ENCODE measurements at regions not wholly inside any gene's neighbourhood (a gene's known extent, or its start where the extent isn't known, plus 50 kb on each side); places are given as distances from the start of the nearest gene placed in this dataset.

DNA sequence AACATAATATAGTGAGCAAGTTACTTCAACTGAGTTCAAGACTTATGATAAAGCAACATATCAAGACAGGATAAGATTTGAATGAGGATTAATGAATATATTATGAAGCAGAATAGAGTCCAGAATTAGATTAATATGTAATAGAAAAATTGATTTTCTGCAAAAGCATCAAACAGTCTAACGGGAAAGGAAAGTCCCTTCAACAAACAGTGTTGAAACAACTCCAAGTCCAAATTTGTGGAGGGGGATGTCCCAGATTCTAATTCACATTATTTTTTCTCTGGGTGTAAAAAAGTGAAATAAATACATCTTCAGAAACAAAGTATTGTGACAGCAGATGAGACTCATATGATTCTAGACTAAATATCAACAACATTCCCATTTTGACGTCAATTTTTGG is 289.7 kb downstream of the C6orf118 start:
- H3K27ac ChIP-seq (replicated peaks in 1 of 4): no peak overlapping the region
- no peak for TF ChIP-seq POLR2AphosphoS5 (IDR thresholded peaks at IDR 0.05)
- no peak for TF ChIP-seq EP300 (IDR thresholded peaks at IDR 0.05)
- no peak for TF ChIP-seq POLR2A (IDR thresholded peaks at IDR 0.05; ENCODE audit: low read depth)
- TF ChIP-seq, protein P1, sequence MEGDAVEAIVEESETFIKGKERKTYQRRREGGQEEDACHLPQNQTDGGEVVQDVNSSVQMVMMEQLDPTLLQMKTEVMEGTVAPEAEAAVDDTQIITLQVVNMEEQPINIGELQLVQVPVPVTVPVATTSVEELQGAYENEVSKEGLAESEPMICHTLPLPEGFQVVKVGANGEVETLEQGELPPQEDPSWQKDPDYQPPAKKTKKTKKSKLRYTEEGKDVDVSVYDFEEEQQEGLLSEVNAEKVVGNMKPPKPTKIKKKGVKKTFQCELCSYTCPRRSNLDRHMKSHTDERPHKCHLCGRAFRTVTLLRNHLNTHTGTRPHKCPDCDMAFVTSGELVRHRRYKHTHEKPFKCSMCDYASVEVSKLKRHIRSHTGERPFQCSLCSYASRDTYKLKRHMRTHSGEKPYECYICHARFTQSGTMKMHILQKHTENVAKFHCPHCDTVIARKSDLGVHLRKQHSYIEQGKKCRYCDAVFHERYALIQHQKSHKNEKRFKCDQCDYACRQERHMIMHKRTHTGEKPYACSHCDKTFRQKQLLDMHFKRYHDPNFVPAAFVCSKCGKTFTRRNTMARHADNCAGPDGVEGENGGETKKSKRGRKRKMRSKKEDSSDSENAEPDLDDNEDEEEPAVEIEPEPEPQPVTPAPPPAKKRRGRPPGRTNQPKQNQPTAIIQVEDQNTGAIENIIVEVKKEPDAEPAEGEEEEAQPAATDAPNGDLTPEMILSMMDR (IDR thresholded peaks at IDR 0.05): no peak
- no peak overlapping the region for H3K4me3 ChIP-seq
- no peaks in the 10 kb centered on the region for H3K27me3 ChIP-seq
- no peaks in the 10 kb centered on the region for H3K4me1 ChIP-seq
- H3K9me3 ChIP-seq: no peaks in the 10 kb centered on the region
- no peak for DNase-seq (ENCODE audit: extremely low spot score)
- intact Hi-C loops (cut with DNase I): no loop called here
- WGBS: 70% methylated on average over 2 of the region's 2 CpGs
- H3K36me3 ChIP-seq: no peaks in the 10 kb centered on the region

- TF ChIP-seq EP300 (IDR thresholded peaks at IDR 0.05): no peak
- no peak for TF ChIP-seq POLR2A (IDR thresholded peaks at IDR 0.05; ENCODE audit: low read depth)
- TF ChIP-seq POLR2AphosphoS5 (IDR thresholded peaks at IDR 0.05): no peak
- Histone ChIP-seq H3K27ac (replicated peaks in 1 of 4) (no peak overlapping the region), H3K4me3 (no peak overlapping the region), H3K27me3 (no peaks in the 10 kb centered on the region), H3K4me1 (no peaks in the 10 kb centered on the region), H3K9me3 (no peaks in the 10 kb centered on the region), H3K36me3 (no peaks in the 10 kb centered on the region)
- intact Hi-C loops (cut with DNase I): no loop called here
- no peak for DNase-seq (ENCODE audit: extremely low spot score)
These were observed 293.7 kb downstream of the C6orf118 start for GRCh38 chr6:165015676-165016075.

- H3K4me1 ChIP-seq: no peaks in the 10 kb centered on the region
- no peak overlapping the region for H3K4me3 ChIP-seq
- no peaks in the 10 kb centered on the region for H3K36me3 ChIP-seq
- no peaks in the 10 kb centered on the region for H3K9me3 ChIP-seq
- DNase-seq (ENCODE audit: extremely low spot score): no peak
- TF ChIP-seq EP300 (IDR thresholded peaks at IDR 0.05) (no peak), POLR2A (IDR thresholded peaks at IDR 0.05; ENCODE audit: low read depth) (no peak), POLR2AphosphoS5 (IDR thresholded peaks at IDR 0.05) (no peak)
- TF ChIP-seq, protein P1 (IDR thresholded peaks at IDR 0.05): no peak
- H3K27me3 ChIP-seq: no peaks in the 10 kb centered on the region
- 41% methylated on average over 3 of the region's 3 CpGs for WGBS
- intact Hi-C loops (cut with DNase I): no loop called here
- no peak overlapping the region for H3K27ac ChIP-seq (replicated peaks in 1 of 4)
These were observed 295.7 kb downstream of the C6orf118 start for GRCh38 chr6:165013701-165014100.

- no peaks in the 10 kb centered on the region for H3K36me3 ChIP-seq
- H3K27ac ChIP-seq (replicated peaks in 1 of 4): no peak overlapping the region
- no peak for DNase-seq (ENCODE audit: extremely low spot score)
- intact Hi-C loops (cut with DNase I): no loop called here
- no peaks in the 10 kb centered on the region for H3K27me3 ChIP-seq
- no peaks in the 10 kb centered on the region for H3K4me1 ChIP-seq
- no peaks in the 10 kb centered on the region for H3K9me3 ChIP-seq
- no peak overlapping the region for H3K4me3 ChIP-seq
- WGBS: 80% methylated on average over 4 of the region's 4 CpGs
- no peak for TF ChIP-seq POLR2AphosphoS5 (IDR thresholded peaks at IDR 0.05)
- no peak for TF ChIP-seq EP300 (IDR thresholded peaks at IDR 0.05)
- no peak for TF ChIP-seq POLR2A (IDR thresholded peaks at IDR 0.05; ENCODE audit: low read depth)
- TF ChIP-seq, protein P1 (IDR thresholded peaks at IDR 0.05): no peak
These were observed 297.2 kb downstream of the C6orf118 start for GRCh38 chr6:165012183-165012582.

DNA sequence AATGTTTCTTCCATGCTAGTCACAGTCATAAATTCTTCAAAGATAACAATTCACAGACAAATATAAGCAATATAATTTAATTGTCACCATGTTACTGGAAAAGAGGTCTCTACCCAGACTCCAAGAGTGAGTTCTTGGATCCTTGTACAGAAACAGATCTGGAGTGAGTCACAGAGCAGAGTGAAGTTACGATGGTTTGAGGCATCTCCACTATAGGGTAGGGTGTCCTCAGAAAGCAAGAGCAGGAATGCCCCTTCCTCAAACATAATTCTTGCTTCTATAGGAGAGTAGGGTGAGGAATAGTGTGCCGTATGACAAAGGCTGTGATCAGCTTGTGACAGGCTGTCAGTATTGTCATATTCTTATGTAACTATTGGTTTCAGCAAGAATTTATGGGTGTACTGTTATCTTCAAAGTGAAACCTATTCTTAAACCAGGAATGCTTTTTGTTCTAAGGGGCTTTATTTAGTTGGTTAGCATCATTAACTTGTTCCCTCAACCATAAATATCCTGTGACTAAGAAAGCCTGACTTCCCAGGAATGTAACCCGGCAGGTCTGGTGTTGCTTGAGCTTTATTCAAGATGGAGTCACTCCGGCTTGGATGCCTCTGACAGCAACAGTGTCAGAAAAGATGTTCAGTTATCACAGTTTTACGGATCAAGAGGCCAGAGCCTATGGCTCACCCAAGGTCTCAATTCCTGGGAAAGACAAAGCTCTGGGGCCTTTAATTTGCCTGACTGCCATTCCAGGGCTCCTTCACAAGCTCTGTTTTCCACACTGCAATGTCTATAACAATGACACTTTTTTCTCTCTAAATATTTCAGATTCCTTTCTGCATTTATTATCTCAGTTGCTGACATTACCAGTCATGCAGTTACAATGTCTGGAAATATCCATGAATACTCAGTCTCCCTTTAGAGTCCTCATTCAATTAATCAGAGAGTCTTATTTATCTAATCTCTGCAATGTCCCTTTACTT is 298.6 kb downstream of the C6orf118 start:
- Histone ChIP-seq H3K4me3 (no peak overlapping the region), H3K36me3 (no peaks in the 10 kb centered on the region), H3K4me1 (no peaks in the 10 kb centered on the region), H3K9me3 (no peaks in the 10 kb centered on the region), H3K27ac (replicated peaks in 1 of 4) (no peak overlapping the region), H3K27me3 (no peaks in the 10 kb centered on the region)
- 82% methylated on average over 5 of the region's 5 CpGs for WGBS
- TF ChIP-seq POLR2A (IDR thresholded peaks at IDR 0.05; ENCODE audit: low read depth) (no peak), POLR2AphosphoS5 (IDR thresholded peaks at IDR 0.05) (no peak), EP300 (IDR thresholded peaks at IDR 0.05) (no peak)
- TF ChIP-seq, protein P1 (IDR thresholded peaks at IDR 0.05): no peak
- intact Hi-C loops (cut with DNase I): no loop called here
- no peak for DNase-seq (ENCODE audit: extremely low spot score)

Measured in esophagus muscularis mucosa (tissue), 4 donors.